ENCODE measurements at regions not wholly inside any gene's neighbourhood (a gene's known extent, or its start where the extent isn't known, plus 50 kb on each side); places are given as distances from the start of the nearest gene placed in this dataset.

- TF ChIP-seq GABPB1 (CRISPR knock-in tag; IDR thresholded peaks at IDR 0.05) (no peak), POLR2A (IDR thresholded peaks at IDR 0.05; ENCODE audit: insufficient read depth in 1 of 2, low read depth in 2 of 2, low read length in 2 of 2) (no peak), ZNF274 (CRISPR knock-in tag; IDR thresholded peaks at IDR 0.05) (no peak), ZNF335 (CRISPR knock-in tag; IDR thresholded peaks at IDR 0.05) (no peak), TGIF2 (CRISPR knock-in tag; IDR thresholded peaks at IDR 0.05) (no peak), RXRA (CRISPR knock-in tag; IDR thresholded peaks at IDR 0.05) (no peak), CAMTA2 (CRISPR knock-in tag; IDR thresholded peaks at IDR 0.05; ENCODE audit: borderline replicate concordance) (no peak), ZNF510 (CRISPR knock-in tag; IDR thresholded peaks at IDR 0.05; ENCODE audit: low read depth) (no peak), RFX1 (IDR thresholded peaks at IDR 0.05) (no peak), DMTF1 (CRISPR knock-in tag; IDR thresholded peaks at IDR 0.05) (no peak), NRL (CRISPR knock-in tag; IDR thresholded peaks at IDR 0.05; ENCODE audit: borderline replicate concordance) (no peak), GABPA (IDR thresholded peaks at IDR 0.05; ENCODE audit: low read depth, low read length) (no peak), GABPA (CRISPR knock-in tag; IDR thresholded peaks at IDR 0.05; ENCODE audit: low read depth) (no peak)
Observed at GRCh38 chr21:30947141-30947540, 65.8 kb upstream of the KRTAP11-1 start.

Measured in HepG2 (cell line).